ENCODE measurements at regions not wholly inside any gene's neighbourhood (a gene's known extent, or its start where the extent isn't known, plus 50 kb on each side); places are given as distances from the start of the nearest gene placed in this dataset.
"Not testable (repeated sequence)": the region's sequence is repeated elsewhere in the genome, so short reads cannot be mapped to it uniquely, and the experiment has no call there.

DNA sequence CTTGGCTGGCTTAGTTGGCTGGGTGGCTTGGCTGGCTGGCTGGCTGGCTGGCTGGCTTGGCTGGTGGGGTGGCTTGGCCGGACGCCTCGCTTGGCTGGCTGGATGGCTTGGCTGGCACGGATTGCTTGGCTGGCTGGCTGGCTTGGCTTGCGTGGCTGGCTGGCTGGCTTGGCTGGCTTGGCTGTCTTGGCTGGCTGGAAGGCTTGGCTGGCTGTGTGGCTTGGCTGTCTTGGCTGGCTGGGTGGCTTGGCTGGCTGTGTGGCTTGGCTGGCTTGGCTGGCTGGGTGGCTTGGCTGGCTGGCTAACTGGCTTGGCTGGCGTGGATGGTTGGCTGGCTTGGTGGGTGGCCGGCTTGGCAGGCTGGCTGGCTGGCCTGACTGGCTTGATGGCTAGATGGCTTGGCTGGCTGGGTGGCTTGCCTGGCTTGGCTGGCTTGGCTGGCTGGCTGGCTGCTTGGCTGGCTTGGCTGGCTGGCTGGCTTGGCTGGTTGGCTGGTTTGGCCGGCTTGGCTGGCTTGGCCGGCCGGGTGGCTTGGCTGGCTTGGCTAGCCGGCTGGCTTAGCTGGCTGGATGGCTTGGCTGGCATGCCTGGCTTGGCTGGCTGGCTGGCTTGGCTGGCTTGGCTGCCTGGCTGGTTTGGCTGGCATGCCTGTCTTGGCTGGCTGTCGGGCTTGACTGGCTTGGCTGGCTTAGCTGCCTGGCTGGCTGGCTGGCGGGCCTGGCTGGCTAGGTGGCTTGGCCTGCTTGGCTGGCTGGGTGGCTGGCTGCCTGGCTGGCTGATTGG lies 2812.7 kb downstream of the RPIA start:
- TF ChIP-seq, protein P1, sequence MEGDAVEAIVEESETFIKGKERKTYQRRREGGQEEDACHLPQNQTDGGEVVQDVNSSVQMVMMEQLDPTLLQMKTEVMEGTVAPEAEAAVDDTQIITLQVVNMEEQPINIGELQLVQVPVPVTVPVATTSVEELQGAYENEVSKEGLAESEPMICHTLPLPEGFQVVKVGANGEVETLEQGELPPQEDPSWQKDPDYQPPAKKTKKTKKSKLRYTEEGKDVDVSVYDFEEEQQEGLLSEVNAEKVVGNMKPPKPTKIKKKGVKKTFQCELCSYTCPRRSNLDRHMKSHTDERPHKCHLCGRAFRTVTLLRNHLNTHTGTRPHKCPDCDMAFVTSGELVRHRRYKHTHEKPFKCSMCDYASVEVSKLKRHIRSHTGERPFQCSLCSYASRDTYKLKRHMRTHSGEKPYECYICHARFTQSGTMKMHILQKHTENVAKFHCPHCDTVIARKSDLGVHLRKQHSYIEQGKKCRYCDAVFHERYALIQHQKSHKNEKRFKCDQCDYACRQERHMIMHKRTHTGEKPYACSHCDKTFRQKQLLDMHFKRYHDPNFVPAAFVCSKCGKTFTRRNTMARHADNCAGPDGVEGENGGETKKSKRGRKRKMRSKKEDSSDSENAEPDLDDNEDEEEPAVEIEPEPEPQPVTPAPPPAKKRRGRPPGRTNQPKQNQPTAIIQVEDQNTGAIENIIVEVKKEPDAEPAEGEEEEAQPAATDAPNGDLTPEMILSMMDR (IDR thresholded peaks at IDR 0.05), result not testable (repeated sequence)
- not testable (repeated sequence) for TF ChIP-seq POLR2AphosphoS5 (IDR thresholded peaks at IDR 0.05); POLR2A (IDR thresholded peaks at IDR 0.05; ENCODE audit: low read depth)

All from esophagus muscularis mucosa (tissue), 3 donors.